Stimulated activated CD4-positive, alpha-beta T cell treated with anti-CD3 and anti-CD28 coated beads, TNF-alpha, amount 100 ng/mL, for 24 hours (primary cell): ENCODE measurements at regions not wholly inside any gene's neighbourhood (a gene's known extent, or its start where the extent isn't known, plus 50 kb on each side); places are given as distances from the start of the nearest gene placed in this dataset.
"Not testable (repeated sequence)": the region's sequence is repeated elsewhere in the genome, so short reads cannot be mapped to it uniquely, and the experiment has no call there.

ENCODE experiments used
- DNase-seq, 3 experiments: peaks; one replicate each; pipeline ENCODE4 v3.0.0-alpha.2; 2020; ENCODE audit warnings: low read depth in 3 of 3

DNA sequence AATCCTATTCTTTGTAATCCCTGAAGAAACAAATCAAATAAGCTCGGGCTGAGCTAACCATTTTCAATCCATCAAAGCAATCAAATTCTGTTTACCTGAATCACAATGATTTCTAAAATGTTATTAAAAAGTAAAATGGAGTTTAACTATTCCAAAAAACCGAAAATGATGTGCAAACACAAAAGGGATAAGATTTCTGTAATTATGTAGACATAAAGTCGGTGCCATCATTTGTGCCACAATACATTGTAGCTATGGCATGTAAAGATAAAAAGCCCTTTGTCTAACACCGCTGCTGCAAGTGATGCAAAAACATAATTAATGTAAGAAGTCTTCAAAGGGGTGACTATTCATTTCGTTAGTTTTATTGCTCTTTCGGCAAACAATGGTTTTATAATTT lies 125.1 kb upstream of the FAM204A start:
- DNase-seq: no peak

DNA sequence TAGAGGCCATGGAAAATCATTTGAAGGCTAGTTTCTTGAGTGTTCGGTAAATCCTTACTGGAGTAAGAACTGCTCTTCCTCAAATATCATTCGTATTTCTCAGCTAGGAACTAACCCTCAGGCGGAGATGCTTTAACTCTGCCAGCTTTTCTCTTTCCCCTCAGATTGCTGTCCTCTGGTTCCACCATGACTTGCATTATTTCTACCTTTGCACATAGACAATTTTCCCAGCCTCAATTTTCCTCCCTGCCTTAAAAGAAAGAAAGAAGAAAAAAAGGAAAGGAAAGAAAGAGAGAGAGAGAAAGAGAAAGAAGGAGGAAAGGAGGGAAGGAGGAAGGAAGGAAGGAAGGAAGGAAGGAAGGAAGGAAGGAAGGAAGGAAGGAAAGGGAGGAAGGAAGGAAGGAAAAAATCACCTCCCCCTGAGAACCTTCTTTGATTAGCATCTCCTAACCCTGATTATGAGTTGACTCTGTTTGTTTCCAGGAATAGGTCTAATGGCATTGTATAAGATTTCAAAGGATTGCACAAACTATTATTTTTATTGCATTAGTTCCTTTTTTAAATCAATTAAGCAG lies 123.3 kb upstream of the FAM204A start:
- no peak for DNase-seq

DNA sequence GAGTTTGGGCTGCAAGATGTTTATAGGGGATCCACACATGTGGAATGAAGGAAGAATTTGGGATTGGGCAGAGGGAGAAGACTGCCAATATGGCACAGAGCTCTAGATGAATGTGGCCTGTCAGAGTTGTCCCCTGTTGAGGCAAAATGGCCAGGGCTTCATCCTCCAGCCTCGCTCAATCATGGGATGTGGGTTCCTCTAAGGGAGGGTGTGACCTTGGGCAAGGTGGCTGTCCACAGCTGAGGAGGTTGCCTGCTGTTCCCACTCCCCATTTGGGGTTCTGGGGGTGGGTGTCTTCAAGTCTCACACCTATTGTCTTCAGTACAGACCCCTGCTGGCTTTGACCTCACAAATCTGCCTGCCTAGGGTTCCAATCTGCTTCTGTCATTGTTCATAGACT lies 121.6 kb upstream of the FAM204A start:
- no peak for DNase-seq

DNA sequence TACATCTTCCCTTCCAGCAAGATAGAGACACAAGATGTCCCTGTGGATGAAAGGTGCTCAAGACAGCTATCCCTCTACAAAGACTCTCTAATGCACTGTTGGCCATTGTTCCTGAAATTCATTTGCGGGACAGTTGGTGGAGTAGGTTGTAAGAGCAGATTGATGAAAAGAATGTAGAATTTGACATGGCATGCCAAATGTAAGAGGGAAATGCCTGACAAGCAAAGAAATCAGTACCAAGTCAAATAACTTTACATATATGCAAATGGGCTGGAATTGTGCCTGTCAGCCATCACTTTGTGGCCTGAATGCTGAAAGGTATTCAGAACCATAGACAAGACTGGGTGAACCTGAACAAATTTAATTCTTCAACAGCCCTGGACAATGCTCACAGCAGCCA lies 120.3 kb upstream of the FAM204A start:
- DNase-seq: no peak

DNA sequence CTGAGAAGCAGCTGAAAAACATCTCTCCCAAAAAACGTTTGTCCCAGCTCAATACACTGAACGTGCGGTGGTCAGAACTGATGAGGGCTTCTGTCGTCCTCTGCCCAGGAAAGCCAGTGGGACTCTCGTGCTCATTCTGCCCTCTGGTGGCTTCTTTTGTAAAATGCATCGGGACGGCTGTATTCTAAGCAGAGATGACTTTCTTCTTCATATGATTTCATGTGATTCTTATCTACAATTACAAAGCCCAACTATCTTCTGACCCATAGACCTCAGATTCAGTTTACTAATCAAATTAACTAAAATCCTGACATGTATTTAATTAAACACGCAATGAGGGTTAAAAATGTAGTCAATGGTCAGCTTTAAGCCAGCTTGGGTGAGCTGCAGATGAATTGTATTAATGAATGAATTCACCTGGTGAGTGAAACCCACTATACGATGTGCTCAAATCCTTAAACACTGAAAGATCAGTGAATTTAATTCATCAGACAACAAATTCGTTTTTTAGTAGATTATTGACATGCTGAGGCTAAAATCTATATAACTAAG lies 117.6 kb upstream of the FAM204A start:
- DNase-seq: peak; percentile 15 to 41 (median 21)

DNA sequence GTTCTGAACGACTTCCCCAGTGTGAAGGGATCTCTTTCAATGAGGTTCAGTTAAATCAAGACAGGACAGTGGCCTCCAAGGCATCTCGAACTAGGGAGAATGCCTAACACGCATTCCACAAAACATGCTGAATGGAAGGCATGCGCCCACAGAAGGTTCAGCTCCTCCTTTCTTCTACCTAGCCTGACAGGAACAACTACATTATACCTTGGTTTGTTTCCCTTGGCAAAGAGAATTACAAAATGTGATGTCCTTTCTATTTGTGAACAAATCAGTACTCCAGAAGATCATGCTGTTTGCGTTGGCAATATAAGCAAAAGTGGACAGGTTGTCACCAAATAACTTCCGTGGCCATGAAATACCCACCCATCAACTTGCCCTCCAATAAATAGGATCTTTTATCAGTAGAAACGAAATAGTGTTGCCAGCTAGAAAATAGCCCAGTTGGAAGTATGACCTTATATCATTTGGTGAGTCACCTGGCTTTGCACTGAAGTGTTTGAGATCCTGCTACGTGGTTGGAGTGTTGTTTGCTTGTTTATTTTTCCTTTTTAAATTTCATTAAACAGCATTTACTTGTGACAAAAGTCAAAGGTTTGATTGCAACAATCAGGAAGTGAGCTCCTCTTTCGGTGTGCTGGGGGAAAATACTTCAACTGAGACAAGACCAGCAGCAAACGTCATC lies 117.0 kb upstream of the FAM204A start:
- no peak for DNase-seq

DNA sequence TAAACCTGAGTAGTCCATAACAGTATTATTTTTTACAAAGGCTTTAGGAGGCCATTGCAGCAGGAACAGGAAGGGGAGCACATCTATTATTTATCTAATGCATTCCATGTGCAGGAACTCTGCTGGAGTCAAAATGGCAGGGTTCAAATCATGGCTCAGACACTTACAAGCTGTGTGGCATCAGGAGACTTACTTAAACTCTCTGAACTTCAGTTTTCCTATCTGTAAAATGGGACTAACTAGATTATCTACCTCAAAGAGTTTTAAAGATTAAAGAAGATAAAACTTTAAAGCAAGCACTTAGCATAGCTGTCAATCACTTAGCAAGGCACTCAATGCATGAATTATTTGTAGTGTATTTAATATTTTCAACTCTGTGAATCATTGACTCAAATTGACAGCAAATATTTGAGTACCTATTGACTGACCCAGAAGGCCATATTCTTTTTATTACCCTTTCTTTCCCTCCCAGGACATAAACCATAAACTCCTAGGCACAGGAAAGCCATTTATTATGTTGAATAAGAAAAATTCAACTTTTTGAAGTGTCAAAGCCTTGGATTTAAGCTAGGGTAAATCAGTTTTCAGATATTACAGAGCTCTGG lies 115.8 kb upstream of the FAM204A start:
- no peak for DNase-seq

DNA sequence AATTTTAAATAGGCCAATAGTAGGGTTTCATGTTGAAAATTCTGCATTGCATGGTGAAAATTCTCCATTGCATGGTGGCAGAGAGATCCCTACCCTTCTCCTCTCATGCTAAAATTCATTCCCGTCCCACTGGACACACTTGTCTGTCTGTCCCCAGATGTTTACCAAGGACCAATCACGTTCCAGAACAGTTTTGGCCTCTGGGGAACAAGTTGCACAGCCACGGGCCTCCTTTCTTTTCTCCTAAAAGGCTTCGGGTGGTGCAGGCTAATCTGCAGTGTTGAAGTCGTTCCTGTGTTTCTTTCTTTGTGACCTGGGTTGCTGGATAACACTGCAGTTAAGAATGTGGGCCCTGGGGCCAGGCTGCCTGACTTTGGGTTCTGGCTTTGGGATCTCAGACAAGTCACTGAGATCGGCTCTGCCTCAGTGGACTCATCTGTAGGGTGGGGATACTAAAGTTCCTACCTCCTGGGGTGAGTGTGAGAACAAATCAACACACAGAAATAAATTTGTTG lies 113.1 kb upstream of the FAM204A start:
- no peak for DNase-seq

DNA sequence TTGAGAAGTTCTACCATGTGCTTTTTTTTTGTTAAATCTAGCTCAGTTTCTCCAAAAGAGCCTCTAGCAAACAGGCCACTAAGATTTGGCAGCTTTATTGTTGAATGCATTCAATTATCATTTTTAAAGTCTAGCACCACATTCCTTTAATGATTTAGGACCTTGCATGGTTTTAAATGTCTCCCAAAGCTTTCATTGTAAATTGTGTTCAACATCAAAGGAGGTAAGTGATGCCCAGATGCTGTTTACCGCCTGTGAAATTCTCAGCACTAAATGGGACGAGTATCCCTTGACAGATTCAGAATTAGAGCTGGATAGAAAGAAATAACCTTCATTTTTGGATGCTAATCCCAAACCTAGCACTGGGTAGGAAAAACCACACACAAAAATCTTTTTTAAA lies 112.1 kb upstream of the FAM204A start:
- DNase-seq: no peak

DNA sequence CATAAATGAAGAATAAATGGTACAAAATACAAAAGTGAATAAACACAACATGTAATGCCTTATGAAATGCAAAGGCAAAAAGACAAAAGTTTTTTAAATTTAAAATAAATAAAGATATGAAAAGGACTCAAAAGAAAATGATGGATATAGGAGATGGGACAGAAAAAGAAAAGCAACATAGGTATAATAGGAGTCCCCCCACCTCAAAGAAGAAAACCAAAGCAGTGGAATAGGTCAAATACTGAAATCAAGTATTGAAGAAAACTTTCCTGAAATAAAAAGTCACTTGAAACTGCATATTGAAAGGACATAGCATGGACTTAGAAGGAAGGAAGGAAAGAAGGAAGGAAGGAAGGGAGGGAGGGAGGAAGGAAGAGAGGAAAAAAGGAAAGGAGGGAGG lies 110.0 kb upstream of the FAM204A start:
- no peak for DNase-seq

DNA sequence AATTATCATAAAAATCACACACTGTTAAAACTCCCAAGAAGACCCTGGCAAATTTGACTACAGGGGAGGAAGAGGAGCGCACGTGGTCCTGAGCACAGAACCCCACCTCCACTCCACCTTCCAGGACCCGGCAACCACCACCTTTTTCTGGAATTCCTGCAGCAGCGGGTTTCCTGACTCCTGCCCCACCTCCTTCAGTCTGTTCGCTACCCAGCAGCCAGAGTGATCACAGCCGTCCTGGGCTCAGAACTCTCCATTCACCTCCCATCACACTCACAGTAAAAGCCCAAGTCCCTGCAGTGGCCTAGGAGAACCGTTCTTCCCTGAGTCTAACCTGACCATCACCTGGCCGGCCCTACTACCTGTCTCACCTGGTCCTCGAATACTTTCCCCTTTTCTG lies 107.4 kb upstream of the FAM204A start:
- no peak for DNase-seq

DNA sequence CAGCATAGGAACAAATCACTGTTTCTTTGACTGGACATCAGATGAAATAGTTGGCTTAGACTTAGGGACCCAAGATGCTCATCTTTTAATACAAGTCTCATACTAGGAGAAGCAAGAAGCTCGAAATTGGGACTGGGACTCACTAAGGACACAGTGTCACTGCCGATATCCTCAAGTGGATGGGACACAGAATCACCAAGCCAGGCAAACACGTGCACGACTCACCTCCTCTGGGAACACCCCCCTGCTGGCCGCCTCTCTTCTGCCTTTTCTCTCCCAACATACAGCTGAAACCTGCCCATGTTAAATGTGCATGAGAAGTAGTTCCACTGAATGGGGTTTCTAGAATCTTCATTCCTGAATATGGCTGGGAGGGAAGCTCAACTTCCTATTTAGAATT lies 106.6 kb upstream of the FAM204A start:
- DNase-seq: no peak

DNA sequence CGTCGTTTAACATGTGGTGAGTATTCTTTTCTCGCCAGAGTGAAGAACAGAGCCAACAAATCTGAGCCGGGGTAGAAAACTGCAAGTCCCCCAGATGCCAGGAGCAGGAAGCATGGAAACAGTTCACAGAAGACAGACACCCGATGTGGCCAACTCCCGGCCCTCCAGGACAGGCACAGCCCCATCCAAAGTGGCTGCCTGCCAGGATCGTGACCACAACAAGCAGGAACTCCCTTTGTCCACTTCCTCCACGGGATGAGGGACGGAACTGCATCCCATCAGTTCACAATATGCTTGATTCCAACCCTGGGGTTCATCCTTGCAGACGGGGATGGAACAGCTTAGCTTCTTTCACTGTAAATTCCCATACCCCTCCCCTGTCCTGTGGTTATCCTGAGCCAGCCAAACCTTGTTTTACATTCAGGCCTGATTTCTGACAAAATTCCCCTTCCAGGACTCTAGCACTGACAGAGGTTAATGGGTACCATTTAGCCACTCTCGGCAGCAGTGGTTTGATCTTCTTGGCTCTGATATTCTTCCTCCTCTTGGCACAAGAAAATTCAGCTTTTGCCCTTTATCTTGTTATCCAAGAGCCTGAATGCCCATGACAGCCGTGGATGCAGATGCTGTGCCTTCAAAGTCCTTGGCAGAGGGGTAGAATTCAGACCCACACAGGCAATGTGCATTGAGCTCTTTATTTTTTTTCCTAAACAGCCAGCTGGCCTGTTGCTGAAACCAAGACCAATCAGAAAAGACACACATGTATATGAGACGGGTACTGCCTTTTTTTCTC lies 105.5 kb upstream of the FAM204A start:
- DNase-seq: no peak

DNA sequence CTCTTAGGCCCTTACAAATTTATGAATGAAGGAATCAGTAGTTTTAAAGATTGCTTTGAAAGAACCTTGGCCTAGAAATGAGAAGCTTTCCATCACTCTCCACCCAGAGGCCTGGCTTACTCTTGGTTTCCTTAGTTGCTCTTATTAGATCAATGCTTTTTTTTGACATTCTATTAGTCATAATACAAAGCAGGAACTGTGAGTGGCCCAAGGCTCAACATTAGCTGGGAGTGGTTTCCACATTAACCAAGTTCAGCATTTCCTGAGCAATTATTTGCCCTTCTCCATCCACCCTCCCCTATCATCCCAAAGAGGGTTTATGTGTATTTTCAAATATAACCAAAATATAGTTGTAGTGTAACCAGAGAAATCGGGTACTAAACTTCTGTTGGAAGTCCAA lies 103.4 kb upstream of the FAM204A start:
- DNase-seq: no peak

DNA sequence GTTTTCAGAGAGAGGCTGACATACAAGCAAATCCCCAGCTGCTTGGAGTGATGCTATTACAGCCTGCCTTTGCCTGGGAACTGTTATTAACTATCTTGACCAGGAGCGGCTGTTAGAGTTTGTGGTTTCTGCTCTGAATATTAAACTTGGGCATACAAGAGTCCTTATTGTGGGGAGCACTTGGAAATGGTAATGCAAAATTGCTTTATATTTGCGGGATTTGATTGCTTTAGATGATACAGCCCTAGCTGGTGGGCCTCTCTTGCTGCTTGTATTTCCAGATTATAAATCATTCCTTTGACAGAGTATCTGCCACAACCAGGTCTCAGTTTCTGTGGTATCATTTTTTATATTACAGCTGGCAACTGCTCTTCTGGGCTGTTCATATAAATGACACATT lies 101.9 kb upstream of the FAM204A start:
- no peak for DNase-seq

DNA sequence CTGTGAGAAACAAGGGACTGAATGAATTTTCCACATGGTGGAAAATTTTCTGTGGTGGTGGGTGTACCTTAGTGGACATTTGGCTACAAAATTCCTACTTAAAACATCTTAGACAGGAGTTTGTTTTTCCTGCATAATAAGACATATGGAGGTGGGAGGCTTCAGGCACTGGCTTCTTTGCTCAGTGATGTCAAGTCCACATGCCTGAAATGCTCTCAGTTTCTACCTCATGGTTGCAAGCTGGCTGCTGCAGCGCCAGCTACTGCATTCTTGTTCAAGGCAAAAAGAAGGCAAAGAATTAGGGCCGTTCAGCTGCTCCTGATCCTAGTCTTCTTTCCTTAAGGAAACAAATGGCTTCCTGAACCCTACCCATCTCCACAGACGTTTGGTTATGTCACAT lies 99.9 kb upstream of the FAM204A start:
- DNase-seq: no peak

DNA sequence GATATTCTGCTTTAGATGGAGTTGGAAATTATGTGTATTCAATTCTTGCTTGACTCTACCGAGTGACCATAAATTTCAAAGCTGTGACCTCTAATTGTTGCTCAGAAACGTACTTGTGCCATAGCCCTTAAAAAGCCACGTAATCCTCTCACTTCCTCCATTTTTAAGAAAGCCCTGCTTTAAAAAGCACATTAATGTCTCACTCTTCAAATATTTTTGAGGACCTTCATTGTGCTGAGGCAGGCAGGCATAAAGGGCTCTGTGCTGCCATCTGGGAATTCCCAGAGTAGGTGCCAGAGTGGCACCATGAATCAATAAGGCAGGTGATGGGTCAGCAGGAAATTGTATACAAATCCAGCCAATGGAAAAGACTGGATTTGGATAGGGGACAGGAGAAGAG lies 97.7 kb upstream of the FAM204A start:
- no peak for DNase-seq

DNA sequence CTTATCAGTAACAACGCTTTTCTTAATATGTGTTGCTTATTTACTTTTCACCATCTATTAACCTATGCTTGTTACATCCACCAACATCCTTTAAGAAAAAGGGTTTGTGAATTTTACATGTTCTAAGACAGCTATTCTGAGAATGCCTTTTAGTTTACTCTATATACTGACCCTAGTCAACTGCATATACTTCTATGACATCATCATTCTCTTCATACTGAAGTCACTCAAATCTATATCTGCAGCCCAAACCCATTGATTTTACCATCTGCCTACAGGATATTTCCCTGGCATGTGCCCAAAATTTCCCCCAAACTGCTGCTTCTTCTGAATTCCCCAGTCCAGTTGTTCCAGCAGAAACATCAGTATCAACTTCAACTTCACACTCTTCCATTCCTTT lies 94.6 kb upstream of the FAM204A start:
- no peak for DNase-seq

DNA sequence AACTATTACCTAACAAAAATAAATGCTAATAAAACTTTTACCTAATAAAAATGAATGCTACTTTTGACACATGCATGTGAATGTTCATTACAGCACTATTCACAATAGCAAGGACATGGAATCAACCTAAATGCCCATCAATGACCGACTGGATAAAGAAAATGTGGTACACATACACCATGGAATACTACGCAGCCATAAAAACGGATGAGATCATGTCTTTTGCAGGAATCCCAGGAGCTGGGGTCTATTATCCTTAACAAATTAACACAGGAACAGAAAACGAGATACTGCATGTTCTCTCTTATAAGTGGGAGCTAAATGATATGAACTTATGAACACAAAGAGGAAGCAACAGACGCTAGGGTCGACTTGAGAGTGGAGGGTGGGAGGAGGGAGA lies 88.1 kb upstream of the FAM204A start:
- no peak for DNase-seq

DNA sequence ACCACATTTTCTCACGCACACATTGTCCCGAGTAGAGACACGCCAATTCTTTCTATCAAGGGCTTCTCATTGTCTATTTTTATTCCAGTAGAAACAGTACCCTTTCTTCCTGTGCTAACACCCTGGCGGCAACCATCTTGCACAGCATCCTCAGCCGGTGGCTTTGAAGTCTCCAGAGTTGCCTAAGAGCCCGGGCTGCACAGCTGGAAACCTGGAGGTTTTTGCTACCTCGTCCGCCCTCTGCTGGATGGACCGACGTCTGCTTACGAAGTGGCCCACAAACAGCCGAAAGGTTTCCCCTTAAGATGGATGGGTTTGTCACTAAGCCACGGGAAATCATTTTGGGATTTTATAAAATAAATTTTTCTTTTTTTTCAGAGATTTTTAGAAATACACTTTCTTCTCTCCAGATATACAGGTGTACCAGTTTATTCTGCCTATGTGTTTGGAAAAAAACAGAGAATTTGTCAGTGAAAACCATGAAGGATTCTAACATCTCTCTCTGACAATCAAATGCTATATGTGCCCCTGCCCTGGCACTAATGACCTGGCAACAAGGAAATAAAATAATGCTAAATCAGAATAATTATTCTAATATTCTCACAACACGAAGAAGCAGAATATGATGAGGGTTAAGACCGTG lies 81.8 kb upstream of the FAM204A start:
- peak; percentile 22 to 74 (median 36) for DNase-seq

DNA sequence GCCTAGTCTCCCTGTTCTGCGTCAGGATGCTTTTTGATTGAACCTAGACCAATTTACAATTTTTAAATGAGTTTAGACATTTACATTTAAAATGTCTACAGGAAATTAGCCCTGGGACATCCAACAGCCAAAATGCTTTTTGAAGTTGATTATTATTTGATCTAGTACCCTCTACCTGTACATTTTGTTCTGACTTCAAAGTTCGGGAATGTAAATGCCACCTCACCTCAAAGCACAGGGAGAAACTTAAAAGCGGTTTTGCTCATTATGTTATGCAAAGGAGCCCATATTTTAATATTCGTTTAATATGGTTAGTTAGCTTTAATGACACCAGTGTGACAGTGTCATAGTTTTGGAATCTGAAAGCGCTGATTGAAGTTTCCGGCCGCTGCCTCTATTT lies 80.1 kb upstream of the FAM204A start:
- no peak for DNase-seq

DNA sequence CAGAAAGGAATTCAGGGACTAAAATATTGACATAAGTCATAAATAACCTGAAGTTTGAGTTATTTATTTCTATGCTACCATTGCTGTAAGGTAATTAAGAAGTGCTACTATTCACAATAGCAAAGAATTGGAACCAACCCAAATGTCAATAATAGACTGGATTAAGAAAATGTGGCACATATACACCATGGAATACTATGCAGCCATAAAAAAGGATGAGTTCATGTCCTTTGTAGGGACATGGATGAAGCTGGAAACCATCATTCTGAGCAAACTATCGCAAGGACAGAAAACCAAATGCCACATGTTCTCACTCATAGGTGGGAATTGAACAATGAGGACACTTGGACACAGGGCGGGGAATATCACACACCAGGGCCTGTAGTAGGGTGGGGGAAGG lies 77.9 kb upstream of the FAM204A start:
- not testable (repeated sequence) for DNase-seq
